Spleen (tissue), 7 donors: ENCODE measurements at regions not wholly inside any gene's neighbourhood (a gene's known extent, or its start where the extent isn't known, plus 50 kb on each side); places are given as distances from the start of the nearest gene placed in this dataset.

Experiments used
- CTCF ChIP-seq, 11 experiments: fragments of 200-600 bp in 7 of 11; fragments of 450-650 bp in 4 of 11; sonication (generic) in 4 of 11; IDR thresholded peaks in 8 of 11; conservative IDR thresholded peaks in 3 of 11; 1 replicate in 7 of 11; 2 replicates in 4 of 11; pipeline versions ENCODE4 v1.4.0 to v1.8.0; 2016 to 2021; ENCODE audit warnings: antibody characterized with exemption in 11 of 11, inconsistent platforms in 4 of 11, mild to moderate bottlenecking in 1 of 11
- POLR2AphosphoS5 ChIP-seq, 3 donors: sonication (generic); formaldehyde crosslinking; IDR thresholded peaks; one replicate each; pipeline ENCODE4 v1.5.1; 2017; ENCODE audit warnings: antibody characterized with exemption in 3 of 3
- donor health status: DM: no; HTN: no; CAD: no; lungs with moderate emphysema.
- donor health status: DM: no; HTN: no; CAD: no.
- donor health status: DM: no; HTN: no; CAD: no.

- TF ChIP-seq POLR2AphosphoS5 (IDR thresholded peaks at IDR 0.05) (no peak), CTCF (IDR thresholded peaks at IDR 0.05 in 8 of 11, conservative IDR thresholded peaks at IDR 0.05 in 3 of 11) (no peak)
Measured at GRCh38 chr5:120388016-120388781, 75.9 kb upstream of the PRR16 start.
